HG03342 (cell line): ENCODE measurements at regions not wholly inside any gene's neighbourhood (a gene's known extent, or its start where the extent isn't known, plus 50 kb on each side); places are given as distances from the start of the nearest gene placed in this dataset.

Experiments used
- ATAC-seq: cut with Tn5 transposase; IDR thresholded peaks from one replicate; pipeline ENCODE4 v1.9.1; 2021; ENCODE audit warnings: mild to moderate bottlenecking, moderate library complexity; ENCODE audit not compliant: unreplicated experiment

DNA sequence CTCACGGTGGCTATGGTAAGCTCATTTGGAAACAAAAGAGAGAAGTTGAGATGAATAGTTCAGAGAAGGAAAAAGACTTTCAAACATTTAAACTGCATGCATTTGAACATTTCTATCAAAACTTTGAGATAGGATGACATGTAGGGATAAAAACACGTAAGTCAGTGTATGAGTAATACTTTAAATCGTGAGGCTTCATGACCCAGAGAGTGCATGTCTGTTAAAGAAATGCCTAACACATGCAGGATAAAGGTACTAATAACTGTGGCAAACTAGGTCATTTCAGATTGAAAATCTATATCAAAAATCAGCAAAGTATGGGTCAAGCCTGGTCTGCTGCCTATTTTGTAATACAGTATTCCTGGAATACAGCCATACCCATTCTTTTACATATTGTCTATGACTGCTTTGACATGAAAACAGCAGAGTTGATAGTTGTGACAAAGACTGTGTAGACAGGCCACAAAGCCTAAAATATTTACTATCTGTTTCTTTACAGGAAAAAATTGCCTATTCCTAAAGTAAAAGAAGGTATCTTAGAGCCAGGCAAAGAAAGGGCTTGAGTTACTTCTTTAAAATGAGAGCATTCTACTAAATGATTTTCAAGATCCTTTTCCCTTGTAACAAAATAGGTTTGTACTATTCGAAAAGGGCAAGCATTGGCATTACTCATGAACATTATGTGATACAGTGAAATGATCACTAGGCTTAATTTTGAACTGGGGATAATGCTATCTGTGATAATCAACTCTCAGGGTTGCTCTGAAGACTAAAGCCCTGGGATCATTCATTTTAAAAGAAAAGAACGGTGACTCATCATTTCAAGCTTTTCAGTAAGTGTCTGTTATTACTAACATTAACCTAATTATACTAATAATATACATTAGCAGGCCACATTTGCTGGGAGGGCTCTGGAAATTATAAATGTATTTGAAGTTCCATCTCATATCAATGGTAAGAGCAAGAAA is 185.9 kb downstream of the CRPPA start:
- no peak for ATAC-seq

DNA sequence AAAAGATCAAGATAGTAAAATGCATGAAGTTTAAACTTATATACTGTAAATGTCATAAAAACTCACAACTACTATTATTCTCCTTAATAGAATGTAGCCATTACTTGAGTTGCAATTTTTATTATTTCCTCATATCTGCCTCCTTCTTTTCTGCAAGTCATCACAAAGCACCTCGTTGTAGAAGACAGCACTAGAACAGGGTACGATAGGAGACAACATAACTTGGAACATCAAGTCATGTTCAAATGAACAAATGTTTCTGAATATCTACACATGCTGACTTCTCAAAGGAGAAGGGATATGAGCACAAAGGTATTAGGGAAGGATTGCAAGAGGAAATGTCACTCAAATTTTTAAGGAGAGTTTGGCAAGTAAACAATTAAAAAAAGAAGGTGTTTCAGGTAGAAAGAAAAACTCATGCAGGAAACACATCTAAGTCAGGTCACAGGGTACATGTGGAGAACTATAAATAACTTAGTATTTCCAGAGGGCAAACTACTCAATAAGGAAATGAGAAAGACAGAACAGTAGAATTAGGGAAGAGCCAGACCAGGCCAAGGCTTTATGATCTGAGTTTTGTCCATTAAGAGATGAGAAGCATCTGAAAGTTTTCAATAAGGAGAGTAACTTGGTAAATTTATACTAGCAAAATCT is 186.7 kb downstream of the CRPPA start:
- no peak for ATAC-seq

DNA sequence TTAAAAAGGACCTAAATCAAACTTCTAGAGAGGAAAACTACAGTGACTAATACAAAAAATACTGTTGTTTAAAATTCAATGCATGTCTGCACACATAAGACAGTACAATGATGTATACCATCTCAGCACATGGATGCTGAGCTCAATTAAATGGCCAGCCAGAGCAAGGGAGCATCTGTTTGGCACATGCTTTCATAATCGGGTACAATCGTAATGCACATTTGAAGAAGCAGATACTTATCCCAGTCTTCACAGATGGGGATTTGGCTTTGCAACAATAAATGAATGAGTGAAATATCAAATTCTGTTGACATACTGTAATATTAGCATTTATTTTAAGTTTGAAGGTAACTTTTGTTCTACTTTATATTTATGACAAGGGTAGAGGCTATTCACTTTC is 187.8 kb downstream of the CRPPA start:
- no peak for ATAC-seq

DNA sequence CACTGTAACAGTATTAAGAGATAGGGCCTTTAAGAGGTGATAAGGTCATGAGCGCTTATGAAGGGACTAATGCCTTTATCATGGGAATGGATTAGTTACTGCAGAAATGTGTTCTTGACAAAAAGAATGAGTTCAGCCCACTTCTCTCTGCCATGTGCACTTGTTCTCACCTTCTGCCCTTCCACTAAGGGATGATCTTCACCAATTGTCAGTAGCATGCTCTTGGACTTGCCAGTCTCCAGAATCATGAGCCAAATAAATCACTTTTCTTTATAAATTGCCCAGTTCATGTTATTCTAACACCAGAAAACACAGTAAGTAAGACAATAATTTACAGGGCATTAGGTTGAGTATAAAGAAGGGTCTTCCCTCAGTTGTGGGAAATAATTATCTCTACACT is 189.1 kb downstream of the CRPPA start:
- ATAC-seq: no peak

DNA sequence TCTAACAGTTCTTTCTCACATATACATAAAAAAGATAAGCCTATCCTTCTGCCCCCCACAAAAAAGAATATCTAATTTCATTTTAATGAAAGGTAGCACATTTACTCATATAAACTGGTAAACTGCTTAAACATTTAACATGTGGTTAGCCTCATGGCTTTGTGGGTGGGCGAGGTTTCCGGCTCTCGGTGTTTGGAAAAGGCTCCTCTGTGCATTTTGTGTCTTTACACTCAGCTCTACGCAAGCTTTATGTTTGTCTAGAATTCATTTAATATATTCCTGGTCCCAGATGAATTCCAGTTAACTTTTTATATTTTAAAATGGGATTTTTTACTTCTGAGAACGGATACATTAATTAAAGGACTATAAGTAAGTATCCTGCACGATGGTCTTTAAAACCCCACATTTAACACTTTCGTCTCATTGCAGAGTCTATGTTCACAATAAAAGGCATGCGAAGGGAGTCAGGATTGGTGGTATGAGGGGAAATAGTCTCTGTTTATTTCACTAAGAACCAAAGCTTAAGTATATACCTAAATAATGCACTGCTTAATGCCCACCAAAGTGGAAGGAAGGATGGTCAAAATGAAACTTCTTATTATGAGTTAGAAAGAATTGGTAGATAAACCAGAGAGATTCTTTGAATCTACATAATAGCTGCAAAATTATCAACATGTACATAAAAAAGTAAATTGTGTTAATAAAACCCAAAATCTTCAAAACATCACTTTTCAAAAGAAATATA is 197.2 kb downstream of the CRPPA start:
- no peak for ATAC-seq

DNA sequence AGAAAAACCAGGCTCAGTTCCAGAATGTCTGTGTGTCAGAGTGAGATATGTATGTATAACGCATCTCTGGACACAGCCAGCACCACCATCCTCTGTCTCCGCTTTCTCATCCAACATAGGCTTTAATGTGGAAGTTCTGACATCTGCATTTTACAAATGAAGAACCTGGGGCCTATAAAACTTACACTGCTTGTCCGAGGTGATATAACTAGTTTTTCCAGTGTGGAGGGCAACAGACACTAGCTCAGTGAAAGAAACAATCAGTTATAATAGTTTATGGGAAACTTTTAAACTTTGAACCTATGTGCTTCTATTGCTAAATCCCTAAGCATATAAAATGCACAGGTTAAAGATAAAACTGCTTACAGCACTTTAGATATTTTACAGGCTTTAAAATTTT is 208.7 kb downstream of the CRPPA start:
- no peak for ATAC-seq

DNA sequence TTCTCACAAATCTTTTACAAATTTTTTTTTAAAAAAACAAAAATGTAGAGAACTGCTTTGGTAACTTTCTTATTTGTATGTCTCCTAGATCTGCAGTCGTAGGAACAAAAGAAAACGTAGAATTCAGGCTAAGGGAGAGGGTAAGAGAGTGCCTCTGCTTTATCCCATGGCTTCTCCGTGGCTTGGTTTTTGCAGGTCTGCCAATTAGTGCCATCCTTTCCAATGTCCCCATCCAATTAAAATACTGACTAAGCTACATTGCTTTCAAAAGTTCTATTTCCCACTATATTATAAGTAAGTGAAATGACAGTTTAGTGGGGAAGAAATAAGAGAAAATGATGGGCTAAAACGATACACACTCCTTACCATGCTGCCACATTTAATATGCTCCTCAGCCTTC is 209.3 kb downstream of the CRPPA start:
- ATAC-seq: no peak

DNA sequence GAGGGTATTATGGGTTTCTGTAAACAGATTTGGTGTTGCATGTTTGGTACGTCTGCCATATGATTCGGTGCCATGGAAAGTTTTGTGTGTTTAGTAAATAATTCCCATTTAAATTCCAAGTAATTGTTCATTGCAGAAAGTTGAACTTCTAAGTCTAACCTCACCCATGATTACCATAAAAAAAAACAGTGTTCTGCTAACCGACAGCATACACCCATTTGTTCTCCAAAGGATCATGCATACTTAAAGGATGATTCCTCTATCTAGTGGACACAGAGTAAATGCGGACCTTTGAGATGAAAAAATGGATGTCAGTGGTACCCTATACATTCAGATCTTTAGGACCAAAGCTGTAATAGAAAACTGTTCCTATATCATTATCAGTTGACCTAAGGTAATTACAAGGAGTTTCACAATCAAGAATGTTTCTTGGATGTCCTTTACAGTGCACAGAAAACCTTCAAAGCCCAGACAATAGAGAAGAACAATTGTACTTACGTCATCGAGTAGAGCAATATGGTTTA is 209.9 kb downstream of the CRPPA start:
- ATAC-seq: no peak

DNA sequence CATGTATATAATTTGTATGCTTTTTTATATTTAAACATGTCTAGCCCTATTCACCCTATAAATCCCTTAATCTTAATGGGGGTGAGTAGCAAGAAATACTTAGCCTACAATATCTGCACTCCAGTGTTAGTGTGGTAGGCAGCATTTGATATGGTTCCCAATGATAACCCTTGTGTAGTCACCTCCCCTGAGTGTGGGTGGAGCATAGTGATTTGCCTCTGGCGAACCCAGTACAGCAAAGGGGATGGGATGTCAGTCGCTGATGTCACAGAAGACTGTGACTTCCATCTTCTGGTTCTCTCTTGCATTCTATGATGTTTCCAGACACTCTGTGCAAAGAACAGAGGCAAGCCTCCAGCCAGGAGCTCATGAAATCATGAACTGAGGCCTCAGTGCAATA is 211.2 kb downstream of the CRPPA start:
- no peak for ATAC-seq

DNA sequence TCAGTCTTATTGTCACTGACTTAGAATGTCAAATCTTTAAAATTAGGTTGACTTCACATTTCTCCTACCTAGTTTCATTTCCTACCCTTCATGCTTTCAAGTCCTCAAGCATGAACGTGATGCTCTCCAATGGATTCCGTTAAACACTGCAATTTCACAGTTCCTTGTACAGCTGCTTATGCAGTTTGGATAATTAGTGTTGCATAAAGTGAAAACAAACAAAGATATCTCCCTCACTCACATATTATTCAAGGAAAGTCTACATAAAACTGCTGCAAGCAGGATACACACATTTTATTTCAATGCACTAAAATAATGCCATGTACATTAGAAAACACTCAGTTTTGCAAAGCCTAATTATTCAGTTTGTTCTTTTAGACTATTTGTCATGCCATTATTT is 214.0 kb downstream of the CRPPA start:
- ATAC-seq: no peak

DNA sequence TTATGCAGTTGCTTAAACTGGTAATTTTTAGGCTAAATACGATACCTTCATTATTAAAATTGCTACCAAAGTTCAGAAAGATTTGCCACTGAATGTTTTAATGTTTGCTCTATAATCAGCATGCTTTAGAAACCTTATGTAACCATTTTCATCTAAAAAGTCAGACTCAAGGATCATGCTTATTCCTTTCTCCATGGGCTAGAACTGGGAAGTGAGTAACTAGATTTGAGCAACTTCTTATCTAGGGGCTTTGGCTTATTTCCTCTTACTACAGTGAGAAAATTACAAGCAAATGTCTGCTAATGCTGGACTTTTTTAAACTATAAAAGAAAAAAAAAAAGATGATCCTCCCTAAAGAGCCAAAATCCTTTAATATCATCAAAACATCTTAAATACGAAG is 215.9 kb downstream of the CRPPA start:
- ATAC-seq: no peak

DNA sequence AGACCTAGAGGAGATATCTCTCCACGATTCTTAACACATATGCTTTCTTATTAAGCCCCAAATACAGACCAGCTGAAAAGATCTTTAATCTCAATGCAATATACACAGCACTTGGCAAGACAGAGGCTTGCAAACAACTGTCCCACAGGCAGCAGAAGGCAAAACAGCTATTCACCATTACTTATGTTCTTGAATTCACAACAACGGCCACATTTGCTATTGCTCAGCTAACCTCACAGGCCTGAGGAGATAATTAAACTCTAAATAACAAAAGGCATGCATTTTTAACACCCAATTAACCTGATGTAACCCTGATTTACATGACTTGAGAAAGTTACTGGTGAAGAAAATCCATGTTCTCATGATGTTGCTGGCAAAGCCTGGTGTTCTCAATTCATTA is 216.4 kb downstream of the CRPPA start:
- ATAC-seq: no peak

DNA sequence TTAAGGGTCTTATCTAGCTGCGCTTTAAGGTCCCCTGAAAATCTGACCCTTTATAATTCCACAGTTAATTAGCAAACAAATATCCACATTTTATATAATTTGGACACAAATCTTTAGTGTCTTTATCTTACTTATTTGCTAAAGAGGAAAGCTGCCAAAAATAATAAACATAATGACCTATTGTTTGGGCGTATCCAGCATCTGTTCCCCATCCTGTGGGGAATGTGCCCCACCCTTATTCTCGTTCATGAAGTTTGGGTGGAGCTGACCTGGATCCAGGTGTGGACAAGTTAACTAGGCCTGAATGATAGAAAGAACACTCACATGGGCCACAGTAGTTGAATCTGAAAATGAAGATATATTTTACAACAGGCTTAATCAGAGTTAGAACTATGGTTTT is 218.3 kb downstream of the CRPPA start:
- no peak for ATAC-seq

DNA sequence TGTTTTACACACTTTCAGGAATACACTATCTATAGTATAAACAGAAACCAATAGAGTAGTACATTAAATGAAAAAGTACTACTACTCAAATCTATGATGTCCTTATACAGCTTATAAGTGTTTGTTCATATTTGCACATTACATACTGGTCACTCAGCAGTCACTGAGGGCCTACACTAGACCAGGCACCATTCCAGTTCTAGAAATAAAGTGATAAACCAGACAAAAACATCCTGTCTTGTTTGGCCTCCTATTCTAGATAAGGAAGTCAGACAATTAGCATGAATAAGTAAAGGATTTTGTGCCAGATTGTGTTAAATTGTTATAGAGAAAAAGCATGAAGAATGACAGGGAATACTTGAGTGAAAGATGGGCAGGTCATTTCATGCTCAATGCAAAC is 219.0 kb downstream of the CRPPA start:
- no peak for ATAC-seq

DNA sequence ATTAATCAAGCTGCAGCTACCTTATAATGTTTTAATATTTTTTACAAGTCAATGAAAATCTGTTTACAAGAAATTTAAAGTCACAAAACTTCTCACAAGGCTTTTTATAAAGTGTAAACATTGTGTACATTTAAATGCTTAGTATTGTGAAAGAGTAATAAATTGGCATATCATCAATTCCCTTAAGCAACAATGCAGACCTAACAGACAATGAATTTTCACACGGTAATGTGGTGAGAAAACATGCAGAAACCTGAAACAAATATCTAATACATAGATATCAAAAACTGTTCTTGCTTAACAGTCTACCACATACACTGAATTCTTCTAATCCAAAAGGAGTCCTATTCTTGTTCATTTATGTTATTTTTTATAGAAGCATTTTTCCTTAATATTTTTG is 220.7 kb downstream of the CRPPA start:
- ATAC-seq: no peak

DNA sequence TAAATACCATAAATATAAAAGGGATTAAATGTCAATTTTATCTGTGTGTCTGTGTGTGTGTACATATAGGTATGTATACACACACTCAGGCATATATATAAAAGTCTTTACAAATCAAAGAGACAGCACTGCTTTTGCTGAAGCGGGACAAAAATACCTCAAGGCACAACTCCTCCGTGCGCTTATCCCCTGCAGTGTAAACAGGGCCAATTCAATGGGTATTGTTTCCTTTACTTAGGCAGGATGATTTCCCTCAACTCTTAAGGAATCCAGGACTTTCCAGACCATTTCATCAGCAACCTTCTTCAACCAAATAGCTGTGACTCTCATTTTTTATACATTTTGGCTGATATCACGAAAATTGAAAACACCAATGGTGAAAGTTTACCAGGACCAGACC is 227.7 kb downstream of the CRPPA start:
- no peak for ATAC-seq

DNA sequence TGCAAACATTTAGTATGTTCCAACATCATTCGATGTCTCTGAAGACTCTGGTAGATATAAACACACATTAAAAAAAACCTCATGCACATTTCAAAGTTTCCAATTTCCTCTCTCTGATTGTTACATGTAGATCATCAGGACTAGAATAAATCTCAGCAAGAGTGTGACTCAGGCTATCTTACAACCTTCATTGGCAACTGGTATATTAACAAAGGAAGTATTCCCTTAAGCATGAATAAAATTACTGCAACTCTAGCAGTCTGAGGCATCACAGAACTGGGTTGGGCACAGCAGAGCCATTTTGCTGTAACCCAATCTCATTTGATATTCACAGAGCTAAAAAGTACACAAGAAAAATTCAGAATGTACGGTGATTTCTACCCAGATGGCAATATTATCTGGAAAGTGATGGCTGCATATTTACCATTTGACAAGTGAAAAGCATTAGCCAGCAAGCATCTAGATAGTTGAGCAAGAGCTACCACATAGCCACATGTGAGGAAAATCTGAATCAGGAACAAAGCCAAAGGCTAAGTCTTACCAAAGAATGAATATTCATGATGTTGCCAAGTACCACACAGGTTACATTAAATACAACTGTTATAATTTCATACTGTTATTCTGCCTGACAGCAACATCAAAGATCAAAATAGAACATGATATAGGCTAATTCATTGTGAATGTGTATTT is 232.2 kb downstream of the CRPPA start:
- no peak for ATAC-seq

DNA sequence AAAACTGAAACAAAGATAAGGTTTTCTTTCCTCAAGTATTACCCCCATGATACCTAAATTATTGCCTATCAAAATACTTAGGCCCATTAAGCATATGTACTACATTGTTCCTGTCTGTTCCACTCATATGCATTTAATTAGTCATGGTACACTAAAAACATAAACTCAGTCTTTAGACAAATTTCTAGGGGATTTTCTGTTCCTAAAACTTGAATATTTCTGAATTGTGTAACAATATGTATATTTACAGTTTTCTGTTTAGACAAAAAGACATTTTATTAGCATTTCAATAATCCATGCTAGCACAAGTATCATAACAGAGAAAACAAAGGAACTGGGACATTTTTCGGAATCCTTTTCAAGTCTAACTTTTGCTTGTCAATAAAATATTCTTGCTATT is 234.2 kb downstream of the CRPPA start:
- ATAC-seq: no peak

DNA sequence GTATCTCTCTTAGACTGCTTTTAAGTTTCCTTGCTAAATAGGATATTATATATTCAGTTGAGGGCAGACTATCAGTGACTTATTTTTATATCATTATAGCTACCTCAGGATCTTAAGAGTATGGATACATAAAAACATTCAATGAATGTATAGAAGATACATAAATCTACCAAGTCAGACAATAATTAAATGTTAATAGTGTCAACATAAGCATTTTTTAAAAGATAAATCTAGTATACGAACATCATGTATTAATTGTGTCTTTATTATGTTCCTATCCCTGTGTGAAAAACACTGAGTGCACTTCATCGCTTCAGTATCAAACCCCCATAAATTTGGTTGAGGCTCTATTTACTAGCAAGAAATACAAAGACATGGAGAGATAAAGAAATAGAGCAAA is 242.8 kb downstream of the CRPPA start:
- ATAC-seq: no peak

DNA sequence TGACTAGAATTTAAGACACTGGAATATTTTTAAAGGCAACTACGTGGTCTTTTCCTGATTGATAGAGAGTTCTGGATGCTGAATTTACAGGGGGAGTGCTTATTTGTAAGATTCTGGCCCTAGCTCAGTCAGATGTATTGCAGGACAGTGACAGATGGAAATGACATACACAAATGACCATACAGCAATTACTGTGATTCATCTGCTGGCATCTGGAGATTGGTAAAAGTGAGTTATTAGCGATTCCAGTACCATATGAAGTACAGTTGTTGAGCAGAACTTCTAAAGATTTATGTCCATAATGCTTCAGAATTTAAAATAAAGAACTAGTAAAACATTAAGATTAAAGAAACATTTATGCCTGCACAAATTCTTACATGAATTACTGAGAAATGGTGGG is 243.2 kb downstream of the CRPPA start:
- no peak for ATAC-seq

DNA sequence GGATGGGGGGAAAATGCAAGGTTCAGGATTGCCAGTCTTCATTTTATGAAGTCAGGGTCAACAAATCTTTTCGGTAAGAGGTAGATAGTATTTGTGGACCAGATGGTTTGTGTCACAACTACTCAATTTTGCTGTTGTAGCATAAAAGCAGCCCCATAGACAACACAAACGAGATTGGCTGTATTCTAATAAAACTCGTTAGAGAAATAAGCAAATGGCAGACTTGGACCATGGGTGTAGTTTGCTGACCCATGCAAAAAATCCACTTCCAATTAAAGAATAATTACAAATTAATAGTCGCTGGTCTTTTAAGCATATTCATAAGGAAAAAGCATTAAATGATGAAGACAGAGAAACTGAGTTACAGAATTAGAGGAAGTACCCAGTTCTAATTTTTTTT is 247.1 kb downstream of the CRPPA start:
- no peak for ATAC-seq
